GM21825 (cell line): ENCODE measurements at regions not wholly inside any gene's neighbourhood (a gene's known extent, or its start where the extent isn't known, plus 50 kb on each side); places are given as distances from the start of the nearest gene placed in this dataset.
"Not testable (repeated sequence)": the region's sequence is repeated elsewhere in the genome, so short reads cannot be mapped to it uniquely, and the experiment has no call there.

Source experiments
- ATAC-seq: cut with Tn5 transposase; IDR thresholded peaks from one replicate; pipeline ENCODE4 v1.9.1; 2021; ENCODE audit warnings: mild to moderate bottlenecking, moderate library complexity; ENCODE audit not compliant: unreplicated experiment

GRCh38 chr5:135279328-135279727 lies 119.7 kb downstream of the MACROH2A1 start:
- no peak for ATAC-seq

GRCh38 chr5:135276151-135276550 lies 122.9 kb downstream of the MACROH2A1 start:
- ATAC-seq = no peak

- ATAC-seq = no peak
These were observed 125.8 kb downstream of the MACROH2A1 start for GRCh38 chr5:135273212-135273611.

- ATAC-seq = no peak
These were observed 126.7 kb downstream of the MACROH2A1 start for GRCh38 chr5:135272311-135272805.

GRCh38 chr5:135271533-135272310 lies 127.3 kb downstream of the MACROH2A1 start:
- ATAC-seq = no peak

GRCh38 chr5:135269931-135270421 lies 129.1 kb downstream of the MACROH2A1 start:
- no peak for ATAC-seq

- ATAC-seq = no peak
These were observed 129.8 kb downstream of the MACROH2A1 start for GRCh38 chr5:135269199-135269598.

- ATAC-seq = no peak
These were observed 132.1 kb downstream of the MACROH2A1 start for GRCh38 chr5:135266975-135267374.

GRCh38 chr5:135266303-135266635 lies 132.8 kb downstream of the MACROH2A1 start:
- ATAC-seq = no peak

GRCh38 chr5:135265497-135266302 lies 133.3 kb downstream of the MACROH2A1 start:
- ATAC-seq = no peak

GRCh38 chr5:135264451-135265440 lies 134.3 kb downstream of the MACROH2A1 start:
- no peak for ATAC-seq

GRCh38 chr5:135263022-135263668 lies 135.9 kb downstream of the MACROH2A1 start:
- no peak for ATAC-seq

- ATAC-seq = no peak
These were observed 136.7 kb downstream of the MACROH2A1 start for GRCh38 chr5:135262364-135262763.

- not testable (repeated sequence) for ATAC-seq
These were observed 138.9 kb downstream of the MACROH2A1 start for GRCh38 chr5:135260108-135260507.

- ATAC-seq = no peak
These were observed 143.4 kb downstream of the MACROH2A1 start for GRCh38 chr5:135255461-135256178.

GRCh38 chr5:135254183-135254582 lies 144.8 kb downstream of the MACROH2A1 start:
- no peak for ATAC-seq

GRCh38 chr5:135253601-135254178 lies 145.3 kb downstream of the MACROH2A1 start:
- ATAC-seq = no peak

- ATAC-seq = no peak
These were observed 147.9 kb downstream of the MACROH2A1 start for GRCh38 chr5:135251093-135251492.

GRCh38 chr5:135250671-135251070 lies 148.4 kb downstream of the MACROH2A1 start:
- no peak for ATAC-seq
